ENCODE measurements at regions not wholly inside any gene's neighbourhood (a gene's known extent, or its start where the extent isn't known, plus 50 kb on each side); places are given as distances from the start of the nearest gene placed in this dataset.

DNA sequence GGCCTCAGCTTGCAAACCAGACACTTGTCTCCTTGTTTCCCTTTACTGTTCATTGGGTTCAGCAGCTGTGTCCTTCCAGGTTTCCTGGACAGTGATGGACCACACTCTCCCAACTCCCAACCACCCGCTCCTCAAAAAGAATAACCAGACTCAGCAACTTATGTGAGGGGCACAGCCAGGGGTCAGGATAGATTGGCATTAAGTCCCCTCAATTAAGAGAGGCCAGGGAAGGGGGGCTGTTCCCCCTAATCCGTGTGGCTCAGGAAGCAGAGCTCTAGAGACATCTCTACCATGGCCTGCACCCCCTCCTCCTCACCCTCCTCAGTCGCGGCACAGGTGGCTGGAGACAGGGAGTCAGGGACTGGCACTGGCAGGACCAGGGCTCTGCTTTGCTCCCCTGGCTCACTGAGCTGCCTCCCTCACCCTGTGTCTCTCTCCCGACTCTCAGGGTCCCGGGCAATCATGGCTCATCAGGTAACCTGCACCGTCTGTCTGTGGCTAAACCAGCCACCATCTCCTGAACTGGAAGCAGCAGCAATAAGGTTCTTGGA is 111.7 kb downstream of the ZNF280B start:
- DNase-seq: no peak

DNA sequence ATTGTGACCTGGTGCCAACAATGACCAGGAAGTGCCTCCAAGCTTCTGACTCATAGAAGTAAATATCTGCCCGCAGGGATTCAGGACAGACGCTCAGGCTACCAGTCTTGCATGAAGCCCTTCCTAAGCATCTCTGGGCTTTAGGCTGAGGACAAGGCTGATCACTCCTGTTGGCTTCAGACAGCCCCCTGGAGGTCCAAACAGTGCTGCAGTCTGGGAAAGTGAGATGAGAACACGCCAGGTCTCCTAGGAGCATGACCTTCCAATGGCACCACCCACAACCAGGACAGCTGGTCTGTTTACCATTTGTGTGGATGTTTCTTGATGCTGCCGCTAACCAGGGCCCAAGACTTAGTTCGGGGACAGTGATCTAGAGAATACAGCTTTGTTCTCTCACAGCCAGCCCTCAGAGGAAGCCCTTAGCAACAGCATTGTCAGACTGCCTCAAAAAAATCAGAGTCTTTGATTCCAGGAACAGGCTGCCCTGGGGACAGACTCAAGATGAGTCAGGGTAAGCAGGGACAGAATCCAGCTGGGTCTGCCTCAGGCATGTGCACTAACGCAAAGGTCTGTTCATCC is 111.2 kb downstream of the ZNF280B start:
- no peak for DNase-seq

- no peak for DNase-seq
Measured at GRCh38 chr22:22397875-22398524, 110.5 kb downstream of the ZNF280B start.

- DNase-seq: no peak
Measured at GRCh38 chr22:22398530-22399327, 109.8 kb downstream of the ZNF280B start.

GRCh38 chr22:22400099-22400498 is 108.4 kb downstream of the ZNF280B start:
- DNase-seq: no peak

DNA sequence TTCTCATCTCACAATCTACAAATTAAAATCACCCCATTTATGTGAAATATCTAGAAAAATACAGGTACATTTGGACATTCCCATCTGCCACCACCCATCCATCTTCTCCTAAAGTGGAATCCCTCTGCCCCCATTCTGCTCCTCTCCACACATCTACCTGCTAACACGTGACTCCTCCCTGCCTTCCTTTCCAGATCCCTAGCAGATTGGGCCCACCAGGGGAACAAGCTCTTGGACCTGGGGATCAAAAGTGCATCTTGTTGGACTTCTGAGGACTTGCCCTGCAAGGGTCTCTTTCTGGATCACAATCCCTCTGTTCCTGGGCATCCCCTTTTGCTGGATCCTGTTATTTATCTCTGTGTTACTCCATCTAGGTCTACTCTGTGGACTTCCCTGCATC is 107.6 kb downstream of the ZNF280B start:
- no peak for DNase-seq

GRCh38 chr22:22401381-22401780 is 107.2 kb downstream of the ZNF280B start:
- no peak for DNase-seq

DNA sequence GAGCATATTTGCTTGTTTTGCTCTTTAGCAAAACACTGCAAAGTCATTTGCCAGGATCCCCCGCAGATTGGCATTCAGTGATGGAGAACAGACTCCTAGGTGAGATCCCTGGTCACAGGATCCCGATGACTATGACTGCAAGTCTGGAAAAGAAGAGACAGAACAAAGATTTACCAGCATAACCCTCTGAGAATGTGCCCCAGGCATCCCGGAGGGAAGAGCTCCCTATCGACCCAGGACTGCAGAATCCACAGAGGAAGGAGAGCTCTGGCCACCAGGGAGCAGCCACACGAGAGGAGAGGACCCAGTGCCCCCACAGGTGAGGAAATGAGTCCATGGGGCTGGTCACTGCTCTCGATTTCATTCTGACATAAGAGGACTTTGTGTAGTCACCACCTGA is 105.2 kb downstream of the ZNF280B start:
- DNase-seq: no peak

DNA sequence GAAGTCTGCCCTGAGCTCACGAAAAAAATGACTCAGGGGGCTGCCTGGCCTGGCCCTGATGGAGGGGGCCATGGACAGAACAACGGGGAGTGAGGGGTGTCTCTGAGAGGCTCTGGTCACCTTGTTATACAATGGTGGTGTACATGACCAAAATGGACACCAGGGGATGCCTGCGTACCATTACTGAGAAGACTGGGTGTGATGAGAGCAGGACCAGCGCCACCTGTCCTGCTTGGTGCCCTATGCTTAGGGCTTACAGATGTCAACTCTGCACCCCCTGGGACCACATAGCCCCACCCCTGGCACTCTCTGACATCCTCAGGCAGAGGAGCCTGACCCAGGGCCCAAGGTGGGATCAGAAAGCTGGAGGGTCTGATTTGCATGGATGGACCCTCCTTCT is 104.8 kb downstream of the ZNF280B start:
- DNase-seq: peak; percentile 7

- peak; percentile 49 for DNase-seq
Measured at GRCh38 chr22:22404598-22405284, 103.8 kb downstream of the ZNF280B start.

GRCh38 chr22:22406445-22407027 is 102.0 kb downstream of the ZNF280B start:
- no peak for DNase-seq

GRCh38 chr22:22407061-22407460 is 101.5 kb downstream of the ZNF280B start:
- no peak for DNase-seq

DNA sequence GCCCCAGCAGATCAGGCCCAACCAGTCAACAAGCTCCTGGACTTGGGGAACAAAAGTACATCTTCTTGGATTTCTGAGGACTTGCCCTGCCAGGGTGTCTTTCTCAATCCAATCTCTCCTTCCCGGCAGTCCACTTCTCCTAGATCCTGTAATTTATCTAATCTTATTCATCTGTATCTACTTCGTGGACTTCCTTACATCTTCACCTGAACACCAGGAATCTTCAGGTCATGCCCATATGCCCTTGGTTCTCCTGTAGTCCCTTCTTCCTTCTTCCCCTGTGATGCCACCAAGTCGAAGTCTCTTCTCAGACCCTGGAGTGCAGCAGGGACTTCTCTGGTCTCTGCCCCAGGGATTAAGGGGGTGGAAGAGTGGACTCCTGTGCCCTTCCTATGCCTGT is 100.3 kb downstream of the ZNF280B start:
- no peak for DNase-seq

GRCh38 chr22:22408731-22409696 is 99.5 kb downstream of the ZNF280B start:
- DNase-seq: peak; percentile 16

GRCh38 chr22:22410121-22410520 is 98.4 kb downstream of the ZNF280B start:
- peak; percentile 66 for DNase-seq

DNA sequence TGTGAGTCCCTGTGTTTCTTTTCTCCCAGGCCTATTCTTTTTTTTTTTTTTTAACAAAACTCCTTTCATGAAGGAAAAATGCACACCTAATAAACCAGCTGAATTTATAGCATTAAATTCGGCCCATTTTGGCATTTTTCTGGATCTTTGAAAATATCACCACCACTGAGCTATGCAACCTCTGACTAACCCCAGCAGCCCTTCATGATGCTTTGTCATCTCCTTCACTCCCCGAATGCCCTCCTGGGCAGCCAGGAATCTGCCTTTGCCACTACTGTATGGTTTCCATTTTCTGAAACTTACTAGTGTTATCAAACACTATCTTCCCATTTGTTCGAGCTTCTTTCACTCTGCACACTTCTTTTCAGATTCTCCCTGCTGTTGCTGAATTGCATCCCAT is 97.9 kb downstream of the ZNF280B start:
- no peak for DNase-seq

DNA sequence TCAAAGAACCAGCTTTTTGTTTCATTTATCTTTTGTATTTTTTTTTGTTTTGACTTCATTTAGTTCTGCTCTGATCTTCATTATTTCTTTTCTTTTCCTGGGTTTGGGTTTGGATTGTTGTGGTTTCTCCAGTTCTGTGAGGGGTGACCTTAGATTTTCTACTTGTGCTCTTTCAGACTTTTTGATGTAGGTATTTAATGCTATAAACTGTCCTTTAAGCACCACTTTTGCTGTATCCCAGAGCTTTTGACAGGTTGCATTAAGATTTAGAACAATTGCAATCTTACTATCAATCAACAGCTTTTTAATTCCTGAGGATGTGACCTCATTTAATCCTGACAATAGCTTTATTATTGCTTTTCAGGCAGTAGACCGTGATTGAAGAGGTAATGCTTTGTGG is 94.3 kb downstream of the ZNF280B start:
- no peak for DNase-seq

GRCh38 chr22:22417495-22418162 is 90.9 kb downstream of the ZNF280B start:
- DNase-seq: no peak

DNA sequence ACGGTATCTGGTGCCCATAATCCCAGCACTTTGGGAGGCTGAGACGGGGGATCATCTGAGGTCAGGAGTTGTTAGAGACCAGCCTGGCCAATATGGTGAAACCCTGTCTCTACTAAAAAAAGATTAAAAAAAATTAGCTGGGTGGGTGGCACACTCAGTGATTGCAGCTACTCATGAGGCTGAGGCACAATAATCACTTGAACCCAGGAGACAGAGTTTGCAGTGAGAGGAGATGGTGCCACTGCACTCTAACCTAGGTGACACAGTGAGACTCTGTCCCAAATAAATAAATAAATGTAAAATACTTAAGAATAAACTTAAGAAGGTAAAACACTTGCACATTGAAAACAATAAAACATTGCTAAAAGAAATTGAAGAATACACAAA is 90.4 kb downstream of the ZNF280B start:
- DNase-seq: no peak

DNA sequence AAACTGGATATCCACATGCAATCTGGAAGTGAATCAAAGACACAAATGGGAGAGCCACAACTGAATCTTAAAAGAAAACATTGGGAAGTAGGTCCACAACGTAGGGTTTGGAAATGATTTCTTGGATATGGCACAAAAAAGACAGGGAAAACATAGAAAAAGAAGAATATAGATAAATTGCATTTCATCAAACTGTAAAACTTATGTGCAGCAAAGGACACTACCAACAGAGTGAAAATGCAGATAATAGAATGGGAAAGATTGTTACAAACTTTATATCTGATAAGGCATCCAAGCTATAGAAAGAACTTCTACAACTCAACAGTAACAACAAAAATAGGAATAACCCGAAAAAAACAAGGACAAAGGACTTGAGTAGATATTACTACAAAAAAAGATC is 89.6 kb downstream of the ZNF280B start:
- no peak for DNase-seq

DNA sequence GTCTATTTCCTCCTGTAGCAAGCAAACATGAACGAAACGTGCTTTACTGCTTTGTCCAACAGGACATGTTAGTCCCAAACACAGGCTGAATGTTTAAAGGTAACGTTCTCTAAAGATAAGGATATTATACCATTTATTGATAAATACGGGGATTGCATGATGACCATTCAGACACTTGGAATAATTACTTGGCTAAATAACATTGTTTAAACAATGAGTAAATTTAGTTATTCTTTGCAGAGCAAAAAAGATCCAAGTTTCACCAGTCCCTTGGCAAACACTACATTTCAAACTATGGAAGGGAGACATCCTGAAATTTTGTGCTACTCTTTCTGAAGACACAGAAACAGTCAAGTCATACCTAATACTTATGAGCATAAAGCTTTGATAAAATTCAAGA is 88.0 kb downstream of the ZNF280B start:
- no peak for DNase-seq

Data from CD4-positive, alpha-beta T cell treated with Interferon gamma for 1 hour (primary cell).